ENCODE measurements at regions not wholly inside any gene's neighbourhood (a gene's known extent, or its start where the extent isn't known, plus 50 kb on each side); places are given as distances from the start of the nearest gene placed in this dataset.

- Histone ChIP-seq H3K36me3 (replicated peaks in 1 of 2; ENCODE audit: control insufficient read depth in 1 of 2, insufficient read depth in 2 of 2, low read length in 2 of 2) (no peaks in the 10 kb centered on the region), H3K4me1 (ENCODE audit: insufficient read depth, low read length) (peaks cover 58% of the 10 kb centered on the region), H3K9ac (ENCODE audit: insufficient read depth, low read depth, low read length) (no peak overlapping the region), H3K4me3 (replicated peaks in 1 of 3; ENCODE audit: insufficient read depth in 1 of 3, low read depth in 2 of 3, low read length in 3 of 3) (no peak overlapping the region), H3K27me3 (ENCODE audit: control insufficient read depth in 1 of 2, insufficient read depth in 2 of 2, low read length in 2 of 2) (peaks cover 0 to 7% of the 10 kb centered on the region in 2 experiments; a peak in 1 of 5 replicates), H3K27ac (ENCODE audit: extremely low read length, insufficient read depth, low read length) (no peak overlapping the region), H3K79me2 (ENCODE audit: insufficient read depth, low read length) (no peaks in the 10 kb centered on the region), H2AFZ (ENCODE audit: low read length) (no peak overlapping the region), H3K9me3 (ENCODE audit: low read length) (no peaks in the 10 kb centered on the region), H3K4me2 (ENCODE audit: low read depth, low read length) (no peak overlapping the region), H4K20me1 (ENCODE audit: insufficient read depth, low read length) (no peaks in the 10 kb centered on the region)
- TF ChIP-seq ZNF451 (CRISPR knock-in tag; IDR thresholded peaks at IDR 0.05) (no peak), IKZF5 (CRISPR knock-in tag; IDR thresholded peaks at IDR 0.05) (no peak), ZNF121 (CRISPR knock-in tag; IDR thresholded peaks at IDR 0.05) (peak; percentile 89)
- in situ Hi-C loops (cut with HindIII; ENCODE audit: extremely low pct_ligation_motif_present, low pct_unique_long_range_greater_than_20kb) (no loop called here), intact Hi-C loops (cut with micrococcal nuclease; ENCODE audit: unreplicated experiment) (no loop called here)
- CTCF ChIA-PET (ENCODE audit: low intra/inter-chr PET ratio, low total read pairs), result no interaction called here
- ATAC-seq (no peak), FAIRE-seq (no peak), DNase-seq (ENCODE audit: low spot score) (no peak)
- POLR2A ChIA-PET, result interaction anchor here (0.6 to 0.7 kb wide), 2 partner anchors 37 to 1359 kb away, joined by 3 read pairs; no protein-coding TSS in a partner anchor
- 19% methylated on average over 6 of the region's 6 CpGs for WGBS (ENCODE audit: low lambda C conversion rate)
- BruUV-seq (replicated peaks), result no TSS peak
These were observed 85.6 kb upstream of the KDM7A start for GRCh38 chr7:140262242-140262903.

- H3K4me1 ChIP-seq (ENCODE audit: insufficient read depth, low read length), result peaks cover 58% of the 10 kb centered on the region
- intact Hi-C loops (cut with micrococcal nuclease; ENCODE audit: unreplicated experiment), result no loop called here
- no peak overlapping the region for H3K4me3 ChIP-seq (replicated peaks in 1 of 3; ENCODE audit: insufficient read depth in 1 of 3, low read depth in 2 of 3, low read length in 3 of 3)
- no peak overlapping the region for H3K27ac ChIP-seq (ENCODE audit: extremely low read length, insufficient read depth, low read length)
- FAIRE-seq, result no peak
- in situ Hi-C loops (cut with HindIII; ENCODE audit: extremely low pct_ligation_motif_present, low pct_unique_long_range_greater_than_20kb), result no loop called here
- peaks cover 0 to 7% of the 10 kb centered on the region in 2 experiments; a peak in 1 of 5 replicates for H3K27me3 ChIP-seq (ENCODE audit: control insufficient read depth in 1 of 2, insufficient read depth in 2 of 2, low read length in 2 of 2)
- 31% methylated on average over 1 of the region's 1 CpG for WGBS (ENCODE audit: low lambda C conversion rate)
- no peaks in the 10 kb centered on the region for H3K36me3 ChIP-seq (replicated peaks in 1 of 2; ENCODE audit: control insufficient read depth in 1 of 2, insufficient read depth in 2 of 2, low read length in 2 of 2)
- POLR2A ChIA-PET, result interaction anchor here (0.6 to 2.0 kb wide), 2 partner anchors 32 to 36 kb away, joined by 3 to 4 read pairs; no protein-coding TSS in a partner anchor
- no peak overlapping the region for H3K9ac ChIP-seq (ENCODE audit: insufficient read depth, low read depth, low read length)
- no peaks in the 10 kb centered on the region for H3K9me3 ChIP-seq (ENCODE audit: low read length)
- no TSS peak for BruUV-seq (replicated peaks)
- H4K20me1 ChIP-seq (ENCODE audit: insufficient read depth, low read length), result no peaks in the 10 kb centered on the region
- CTCF ChIA-PET (ENCODE audit: low intra/inter-chr PET ratio, low total read pairs), result no interaction called here
- peak overlapping the region; percentile 9; the same call in 1 of the 2 replicates for H3K4me2 ChIP-seq (ENCODE audit: low read depth, low read length)
- H2AFZ ChIP-seq (ENCODE audit: low read length), result no peak overlapping the region
- ATAC-seq, result no peak
- DNase-seq (ENCODE audit: low spot score), result no peak
- no peaks in the 10 kb centered on the region for H3K79me2 ChIP-seq (ENCODE audit: insufficient read depth, low read length)
- no peak for TF ChIP-seq MIER2 (CRISPR knock-in tag; IDR thresholded peaks at IDR 0.05)
- TF ChIP-seq CEBPB (IDR thresholded peaks at IDR 0.05; ENCODE audit: borderline replicate concordance, low read depth, low read length), result no peak
- TF ChIP-seq ZBTB44 (CRISPR knock-in tag; IDR thresholded peaks at IDR 0.05), result no peak
- no peak for TF ChIP-seq RNF219 (CRISPR knock-in tag; IDR thresholded peaks at IDR 0.05)
- no peak for TF ChIP-seq BRCA1 (CRISPR knock-in tag; IDR thresholded peaks at IDR 0.05)
- TF ChIP-seq BCLAF1 (IDR thresholded peaks at IDR 0.05), result no peak
- TF ChIP-seq ZNF552 (CRISPR knock-in tag; IDR thresholded peaks at IDR 0.05; ENCODE audit: borderline replicate concordance), result no peak
These were observed 84.7 kb upstream of the KDM7A start for GRCh38 chr7:140261522-140261921.

Data from HepG2 (cell line).